ENCODE measurements at regions not wholly inside any gene's neighbourhood (a gene's known extent, or its start where the extent isn't known, plus 50 kb on each side); places are given as distances from the start of the nearest gene placed in this dataset.

- TF ChIP-seq EZH2 (IDR thresholded peaks at IDR 0.05) (no peak), CTCF (IDR thresholded peaks at IDR 0.05) (no peak)
Measured at GRCh38 chr5:5838493-5838892, 416.0 kb downstream of the ICE1 start.

Data from neural progenitor cell (in vitro differentiated cells).